SK-N-SH (cell line): ENCODE measurements at regions not wholly inside any gene's neighbourhood (a gene's known extent, or its start where the extent isn't known, plus 50 kb on each side); places are given as distances from the start of the nearest gene placed in this dataset.
"Not testable (repeated sequence)": the region's sequence is repeated elsewhere in the genome, so short reads cannot be mapped to it uniquely, and the experiment has no call there.

ENCODE experiments used
- CTCF ChIP-seq: fragments of 200-600 bp; sonication (generic); IDR thresholded peaks from 2 replicates; pipeline ENCODE4 v1.6.1; 2017; ENCODE audit warnings: antibody characterized with exemption, mild to moderate bottlenecking, moderate library complexity
- MAX ChIP-seq: IDR thresholded peaks from 2 replicates; pipeline ENCODE4 v1.4.0; 2012; ENCODE audit warnings: low read depth

- TF ChIP-seq CTCF, MAX: not testable (repeated sequence)
Measured at GRCh38 chr9:78409928-78410510, 113.1 kb downstream of the PSAT1 start.
